NCI-H345 treated with DMSO at 0.1 percent for 48 hours (cell line): ENCODE measurements at regions not wholly inside any gene's neighbourhood (a gene's known extent, or its start where the extent isn't known, plus 50 kb on each side); places are given as distances from the start of the nearest gene placed in this dataset.
"Not testable (repeated sequence)": the region's sequence is repeated elsewhere in the genome, so short reads cannot be mapped to it uniquely, and the experiment has no call there.

ENCODE experiments used
- DNase-seq: peaks from one replicate; lab custom pipeline; 2025; ENCODE audit not compliant: unreplicated experiment; lab: John Stamatoyannopoulos, UW

DNA sequence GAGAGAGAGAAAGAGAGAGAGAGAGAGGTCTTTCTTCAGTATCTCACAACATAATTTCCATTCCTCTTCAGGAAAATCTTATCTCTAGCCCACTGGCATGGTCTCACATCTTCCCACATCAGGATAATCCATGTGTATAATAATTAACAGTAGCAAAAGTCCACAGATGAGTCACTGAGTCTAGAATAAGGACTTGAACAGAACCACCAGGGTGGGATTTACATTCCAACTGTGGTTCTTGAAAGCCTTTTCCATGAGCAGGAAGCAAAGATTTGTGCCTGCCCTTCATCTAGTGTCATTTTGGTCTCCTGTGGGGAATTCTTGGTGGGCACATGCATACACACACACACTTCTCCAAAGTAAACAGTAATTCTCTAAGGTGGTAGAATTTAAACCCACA lies 107.1 kb upstream of the TCF4 start:
- DNase-seq: no peak

DNA sequence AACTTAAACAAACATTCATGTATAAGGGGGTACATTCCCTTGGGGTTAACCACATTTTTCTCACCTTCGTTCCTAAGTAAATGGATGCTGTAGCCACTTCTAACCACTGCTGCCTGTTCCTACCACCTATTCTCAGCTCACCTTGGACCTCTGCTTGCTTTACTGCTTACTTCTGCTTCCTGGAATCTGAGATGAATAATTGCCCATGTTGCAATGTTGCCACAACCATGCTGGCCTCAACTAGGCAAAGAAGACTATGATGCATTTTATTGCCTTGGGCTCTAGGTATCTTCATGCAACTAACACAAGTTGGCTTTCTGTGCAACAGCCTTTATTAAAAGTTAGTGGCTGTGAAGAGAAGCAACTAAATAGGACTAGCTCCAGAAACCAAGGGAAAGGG lies 106.3 kb upstream of the TCF4 start:
- no peak for DNase-seq

DNA sequence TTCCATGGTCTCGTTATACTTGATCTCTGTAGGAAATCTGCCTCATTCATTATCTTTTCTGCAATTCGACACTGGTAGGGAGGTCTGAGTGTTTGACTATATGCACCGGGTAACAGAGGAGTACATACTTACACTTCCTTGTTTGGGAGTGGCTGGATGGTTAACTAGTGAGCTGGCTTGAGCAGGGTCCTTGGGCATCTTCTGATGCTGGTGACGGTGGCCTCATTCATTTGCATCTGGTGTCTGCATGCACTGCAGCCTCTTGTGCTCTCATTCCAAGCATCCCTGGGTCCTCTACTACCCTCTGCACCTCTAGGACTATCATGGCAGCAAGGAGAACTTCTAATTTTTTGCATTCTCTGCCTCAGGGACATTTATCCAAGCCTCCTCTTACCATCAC lies 100.0 kb upstream of the TCF4 start:
- DNase-seq: no peak

DNA sequence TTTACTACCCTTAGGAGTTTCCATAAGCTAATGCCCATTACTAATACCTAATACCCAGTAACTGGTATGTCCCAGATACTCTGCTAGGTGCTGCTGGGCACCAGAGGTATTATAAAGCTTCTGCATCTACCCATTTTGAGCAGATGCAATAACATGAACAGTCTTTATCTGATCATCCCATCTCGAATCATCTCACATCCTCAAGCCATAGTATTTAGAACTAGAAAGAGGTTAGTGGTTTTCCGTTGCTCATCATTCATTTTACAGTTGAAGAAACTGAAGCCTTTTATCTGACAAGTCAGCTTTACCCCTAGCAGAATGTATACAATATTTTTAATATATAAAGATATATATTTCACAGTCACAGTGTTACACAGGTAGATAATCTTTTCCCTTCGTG lies 99.1 kb upstream of the TCF4 start:
- no peak for DNase-seq

DNA sequence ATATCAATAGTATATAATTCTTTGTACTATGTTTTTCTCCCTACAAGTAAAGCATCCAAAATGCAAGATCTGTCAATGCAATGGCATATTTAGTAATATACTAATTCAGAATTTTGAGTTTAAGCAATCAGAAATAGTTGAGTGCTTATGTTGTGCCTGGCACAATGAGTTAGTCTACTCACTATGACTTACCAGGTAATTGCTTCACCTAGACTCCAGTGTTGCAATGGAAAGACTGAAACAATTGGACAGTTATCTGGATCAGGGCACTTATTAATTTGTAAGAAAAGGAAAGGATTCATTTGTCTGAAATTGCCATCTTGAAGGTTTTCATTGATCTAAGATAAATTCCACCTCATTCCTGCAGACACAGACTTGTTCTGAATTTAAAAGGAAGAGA lies 97.6 kb upstream of the TCF4 start:
- no peak for DNase-seq

DNA sequence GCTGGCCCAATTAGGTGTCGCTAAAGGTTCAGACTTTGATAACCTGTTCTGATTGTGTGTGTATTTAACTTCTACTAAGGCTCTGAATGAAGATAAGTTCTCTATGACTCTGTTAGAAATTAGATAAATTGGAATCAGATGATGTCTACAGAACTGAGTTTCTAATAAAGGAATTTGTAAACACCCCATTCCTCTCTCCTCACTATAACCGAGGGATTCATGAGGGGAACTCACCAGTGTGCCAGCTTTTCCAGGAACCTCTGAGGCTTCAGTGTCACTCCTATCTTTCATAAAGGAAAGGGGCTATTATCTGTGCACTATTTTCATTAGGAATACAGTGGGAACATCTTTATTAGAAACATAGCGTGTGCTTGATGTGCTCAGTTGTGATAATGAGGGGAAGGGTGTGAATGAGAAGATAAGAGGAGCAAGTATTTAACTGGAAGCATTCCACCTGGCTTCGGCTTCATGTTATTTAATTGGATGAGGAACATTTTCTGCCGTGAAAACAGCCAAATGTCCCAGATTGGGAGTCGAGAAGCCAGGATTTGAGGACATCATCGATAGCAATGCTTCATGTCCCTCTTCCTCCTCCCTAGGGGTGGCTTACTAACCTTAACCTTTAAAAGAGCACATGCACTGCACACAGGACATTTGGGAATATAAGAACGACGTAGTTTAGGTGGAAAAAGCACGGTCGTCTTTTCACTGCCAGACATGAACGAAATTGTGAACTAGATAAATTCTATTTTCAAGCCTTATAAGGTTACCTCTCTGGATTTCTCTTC lies 84.8 kb upstream of the TCF4 start:
- no peak for DNase-seq

DNA sequence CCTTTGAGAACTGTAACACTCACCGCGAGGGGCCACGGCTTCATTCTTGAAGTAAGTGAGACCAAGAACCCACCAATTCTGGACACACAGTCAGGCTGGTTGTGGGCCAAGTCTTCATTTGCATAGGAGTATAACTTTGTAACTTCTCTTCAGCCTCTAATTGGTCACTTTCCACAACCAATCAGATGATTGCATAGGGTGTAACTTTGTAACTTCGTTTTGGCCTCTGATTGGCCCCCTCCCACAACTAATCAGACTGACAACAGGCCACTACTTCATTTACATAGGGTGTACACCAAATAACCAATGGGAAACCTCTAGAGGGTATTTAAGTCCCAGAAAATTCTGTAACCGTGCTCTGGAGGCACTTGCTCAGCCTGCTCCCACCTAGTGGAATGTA lies 77.5 kb upstream of the TCF4 start:
- no peak for DNase-seq

DNA sequence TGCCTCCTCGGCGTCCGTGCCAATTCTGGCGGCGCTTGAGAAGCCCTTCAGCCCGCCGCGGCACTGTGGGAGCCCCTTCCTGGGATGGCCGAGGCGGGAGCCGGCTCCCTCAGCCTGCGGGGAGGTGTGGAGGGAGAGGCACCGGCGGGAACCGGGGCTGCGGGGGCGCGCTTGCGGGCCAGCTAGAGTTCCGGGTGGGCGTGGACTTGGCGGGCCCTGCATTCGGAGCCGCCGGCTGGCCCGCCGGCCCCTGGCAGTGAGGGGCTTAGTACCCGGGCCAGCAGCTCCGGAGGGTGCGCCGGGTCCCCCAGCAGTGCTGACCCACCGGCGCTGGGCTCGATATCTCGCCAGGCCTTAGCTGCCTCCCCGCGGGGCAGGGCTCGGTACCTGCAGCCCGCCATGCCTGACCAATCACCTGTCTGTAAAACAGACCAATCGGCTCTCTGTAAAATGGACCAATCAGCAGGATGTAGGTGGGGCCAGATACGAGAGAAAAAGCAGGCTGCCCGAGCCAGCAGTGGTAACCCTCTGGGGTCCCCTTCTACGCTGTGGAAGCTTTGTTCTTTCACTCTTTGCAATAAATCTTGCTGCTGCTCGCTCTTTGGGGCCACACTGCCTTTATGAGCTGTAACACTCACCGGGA lies 76.9 kb upstream of the TCF4 start:
- DNase-seq: not testable (repeated sequence)

DNA sequence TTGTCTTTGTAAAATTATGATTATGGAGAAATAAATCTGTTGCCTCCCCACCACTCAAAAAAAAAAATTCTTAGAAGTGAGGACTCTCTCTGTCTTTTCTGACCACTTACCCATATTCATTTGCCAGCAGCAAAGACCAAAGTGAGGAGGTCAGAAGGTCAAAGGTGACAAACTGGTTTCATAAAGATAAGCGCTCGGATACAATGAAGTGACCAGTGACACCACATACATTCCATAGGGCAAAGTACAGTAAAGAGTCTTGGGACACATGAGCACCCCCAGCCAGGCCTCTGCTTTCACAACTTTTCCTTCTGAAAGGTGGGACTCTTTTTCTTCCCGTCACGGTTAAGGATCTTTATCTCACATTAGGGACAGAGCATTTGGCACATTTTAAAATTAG lies 75.9 kb upstream of the TCF4 start:
- DNase-seq: no peak

DNA sequence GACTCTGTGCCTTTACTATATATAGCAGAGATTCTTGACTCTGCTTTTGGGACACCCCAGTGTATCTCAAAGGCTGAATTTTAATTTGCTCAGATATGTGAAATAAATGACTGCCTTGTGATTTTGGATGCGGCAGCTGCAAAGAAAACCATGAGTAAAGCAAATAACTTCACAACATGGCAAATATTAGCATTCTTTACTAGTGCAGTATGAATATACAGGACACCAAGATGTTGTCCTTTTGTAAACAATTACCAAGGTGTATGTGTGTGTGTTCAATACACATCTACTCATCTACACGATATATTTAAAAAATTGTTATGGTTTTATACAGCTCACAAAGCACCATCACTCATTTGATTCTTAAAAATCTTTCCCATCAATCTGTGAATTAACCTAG lies 70.6 kb upstream of the TCF4 start:
- no peak for DNase-seq

DNA sequence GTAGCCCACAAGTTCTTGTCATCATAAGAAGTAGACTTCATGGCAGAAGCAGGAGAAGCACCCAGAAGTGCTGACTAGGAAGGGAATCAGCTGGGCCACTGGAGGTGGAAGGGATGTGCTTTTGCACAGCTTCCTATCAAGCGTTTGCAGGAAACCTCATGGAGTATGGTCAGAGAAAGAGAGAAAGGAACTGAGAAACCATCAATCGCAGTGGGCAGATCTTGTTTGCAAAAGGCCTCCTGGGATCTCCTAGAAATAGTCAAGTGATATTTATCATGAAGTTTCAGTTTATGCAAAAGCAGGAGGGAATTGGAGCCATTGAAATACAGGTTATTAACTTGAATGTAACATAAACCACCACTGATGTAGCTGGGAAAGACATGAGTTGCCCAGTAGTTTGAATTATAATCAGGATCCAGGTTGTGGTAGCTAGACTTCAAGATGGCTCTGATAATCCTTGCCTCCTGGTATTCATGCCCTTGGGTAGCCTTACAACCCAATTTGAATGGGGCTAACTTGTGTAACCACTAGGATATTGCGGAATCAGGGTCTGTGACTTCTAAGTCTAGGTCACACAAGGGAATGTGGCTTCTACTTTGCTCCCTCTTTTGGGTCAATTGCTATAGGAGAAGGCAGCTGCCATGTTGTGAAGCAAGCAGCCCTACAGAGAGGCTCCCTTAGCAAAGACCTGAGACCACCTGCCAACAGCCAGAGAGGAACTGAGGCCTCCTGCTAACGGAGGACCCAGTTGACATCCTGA lies 69.8 kb upstream of the TCF4 start:
- DNase-seq: no peak

DNA sequence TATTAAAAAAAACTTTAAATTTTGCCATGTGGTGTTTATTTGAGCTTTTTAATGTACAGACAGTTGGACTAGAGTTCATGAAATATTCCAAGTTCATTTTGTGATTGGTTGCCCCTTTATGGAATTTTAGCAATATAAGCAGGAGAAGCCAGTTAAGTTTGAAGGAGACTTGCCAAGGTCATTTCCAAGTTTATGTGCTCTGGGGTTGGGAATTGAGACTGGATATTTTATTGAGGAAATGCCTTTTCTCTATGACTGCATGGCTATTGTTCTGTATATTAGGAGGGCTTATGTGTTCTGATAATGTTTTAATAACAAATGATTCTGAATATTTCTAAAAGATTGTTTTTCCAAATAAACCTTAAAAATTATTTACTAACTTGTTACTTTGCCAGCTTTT lies 67.0 kb upstream of the TCF4 start:
- DNase-seq: no peak

DNA sequence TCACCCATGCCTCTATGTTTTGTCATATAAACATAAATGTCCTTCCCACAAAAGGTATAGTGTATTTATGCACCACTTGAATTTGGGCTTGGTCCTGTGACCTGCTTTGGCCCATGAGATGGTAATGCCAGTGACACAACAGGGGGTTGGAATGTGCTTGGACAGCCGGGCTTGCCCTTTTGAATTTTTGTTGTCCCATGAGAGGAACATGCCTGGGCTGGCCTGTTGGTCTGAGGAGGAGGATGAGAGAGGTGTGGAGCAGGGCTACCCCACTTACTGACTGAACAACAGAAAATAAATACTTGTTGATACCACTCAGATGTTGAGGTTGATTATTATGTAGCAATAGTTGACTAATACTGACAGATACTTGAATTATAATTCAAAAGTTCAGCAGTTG lies 63.2 kb upstream of the TCF4 start:
- no peak for DNase-seq

DNA sequence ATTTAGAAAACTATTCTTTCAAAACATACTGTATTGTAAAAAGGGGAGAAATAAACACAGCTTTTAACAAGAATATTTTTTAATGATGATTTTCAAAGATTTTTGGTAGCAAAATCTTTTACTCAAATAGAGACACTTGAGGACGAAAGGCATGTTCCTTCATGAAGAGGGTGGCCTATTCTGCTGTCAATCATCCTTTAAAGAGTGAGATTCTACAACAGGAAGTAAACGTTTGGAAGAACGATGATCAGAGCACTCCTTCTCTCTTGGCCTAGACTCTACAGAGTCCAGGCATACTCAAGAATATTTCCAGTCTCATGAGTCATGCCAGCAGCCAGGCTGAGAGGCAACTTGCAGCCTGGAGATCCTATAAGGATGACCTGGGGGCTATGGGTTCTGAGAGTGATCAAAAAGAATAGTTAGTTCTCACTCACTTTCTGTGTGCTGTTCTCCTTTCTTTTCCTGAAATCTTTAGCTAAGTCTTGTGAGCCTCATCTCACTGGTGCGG lies 62.4 kb upstream of the TCF4 start:
- DNase-seq: no peak

DNA sequence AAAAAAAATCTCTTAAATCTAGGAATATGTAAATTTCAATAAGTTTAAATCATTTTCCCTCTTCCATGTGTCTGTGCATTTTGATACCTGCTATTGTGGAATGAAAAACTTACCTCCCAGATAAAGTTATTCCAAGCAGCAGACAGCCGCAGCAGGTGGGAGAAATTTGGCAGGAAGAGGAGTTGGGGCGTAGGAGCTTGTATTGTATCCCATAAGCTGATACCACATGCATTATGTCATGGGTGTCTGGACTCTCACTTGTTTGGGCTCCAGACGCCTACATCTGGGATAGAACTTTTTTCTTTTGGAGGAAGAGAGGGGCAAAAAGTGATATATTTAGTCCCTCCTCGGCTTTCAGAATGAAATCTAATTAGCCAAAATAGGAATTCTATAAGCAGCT lies 59.3 kb upstream of the TCF4 start:
- DNase-seq: no peak

DNA sequence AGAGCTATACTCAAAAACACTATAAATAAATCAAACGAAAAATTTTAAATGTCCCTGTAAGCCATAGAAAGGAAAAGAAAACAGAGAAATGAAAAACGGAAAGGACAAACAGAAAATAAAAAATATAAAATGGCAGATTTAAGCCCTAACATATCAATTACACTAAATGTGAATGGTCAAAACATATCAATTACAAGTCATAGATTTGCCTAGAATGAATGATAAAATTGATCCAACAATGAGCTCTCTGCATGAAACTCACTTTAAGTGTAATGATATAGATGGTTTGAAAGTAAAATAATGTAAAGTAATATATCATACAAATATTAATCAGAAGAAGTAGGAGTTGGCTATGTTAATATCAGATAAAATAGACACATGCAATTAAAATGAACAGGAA lies 54.2 kb upstream of the TCF4 start:
- DNase-seq: no peak

DNA sequence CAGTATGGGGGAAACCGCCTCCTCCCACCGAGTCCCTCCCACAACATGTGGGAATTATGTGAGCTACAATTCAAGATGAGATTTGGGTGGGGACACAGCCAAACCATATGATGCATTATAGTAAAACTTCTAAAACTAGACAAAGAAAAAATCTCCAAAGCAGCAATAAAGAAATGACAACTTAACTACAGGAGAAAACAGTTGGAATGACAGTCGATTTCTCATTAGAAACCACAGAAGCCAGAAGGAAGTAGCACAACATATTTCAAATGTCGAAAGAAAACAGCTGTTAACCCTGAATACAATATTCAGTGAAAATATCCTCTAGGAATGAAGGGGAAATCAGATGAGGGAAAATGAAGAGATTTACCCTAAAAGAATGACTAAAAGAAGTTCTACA lies 53.5 kb upstream of the TCF4 start:
- no peak for DNase-seq
